ENCODE measurements at regions not wholly inside any gene's neighbourhood (a gene's known extent, or its start where the extent isn't known, plus 50 kb on each side); places are given as distances from the start of the nearest gene placed in this dataset.

DNA sequence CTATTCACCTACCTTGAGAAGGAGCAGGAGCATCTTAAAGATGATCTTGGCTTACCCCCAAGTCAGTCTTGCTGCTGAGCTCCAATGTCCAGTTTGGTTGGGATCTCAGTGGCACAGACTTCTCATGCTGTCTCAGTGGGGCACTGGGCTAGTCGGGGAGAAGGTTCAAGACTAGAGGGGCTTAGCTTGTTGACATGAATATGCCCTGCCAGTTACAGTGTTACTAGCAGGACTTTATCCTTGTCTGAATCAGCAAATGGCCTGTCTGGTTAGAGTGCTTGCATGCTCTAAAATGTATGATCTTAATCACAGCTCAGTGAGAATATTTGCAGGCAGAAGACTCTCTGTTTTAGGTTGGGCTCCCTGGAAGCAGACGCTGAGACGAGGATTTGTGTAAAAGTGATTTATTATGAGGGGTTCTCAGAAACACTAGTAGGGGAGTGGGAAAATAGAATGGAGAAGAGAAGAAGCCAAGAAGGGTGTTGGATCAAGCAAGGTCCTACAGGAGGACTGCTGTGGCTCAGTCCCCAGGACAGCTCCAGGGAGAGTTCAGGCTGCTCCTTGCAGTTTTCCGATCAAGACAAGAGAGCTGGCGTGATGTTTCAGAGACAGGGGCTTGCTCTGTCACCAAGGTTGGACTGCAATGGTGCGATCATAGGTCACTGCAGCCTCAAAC, 150.4 kb upstream of the HS3ST2 start:
- TF ChIP-seq, protein P1, sequence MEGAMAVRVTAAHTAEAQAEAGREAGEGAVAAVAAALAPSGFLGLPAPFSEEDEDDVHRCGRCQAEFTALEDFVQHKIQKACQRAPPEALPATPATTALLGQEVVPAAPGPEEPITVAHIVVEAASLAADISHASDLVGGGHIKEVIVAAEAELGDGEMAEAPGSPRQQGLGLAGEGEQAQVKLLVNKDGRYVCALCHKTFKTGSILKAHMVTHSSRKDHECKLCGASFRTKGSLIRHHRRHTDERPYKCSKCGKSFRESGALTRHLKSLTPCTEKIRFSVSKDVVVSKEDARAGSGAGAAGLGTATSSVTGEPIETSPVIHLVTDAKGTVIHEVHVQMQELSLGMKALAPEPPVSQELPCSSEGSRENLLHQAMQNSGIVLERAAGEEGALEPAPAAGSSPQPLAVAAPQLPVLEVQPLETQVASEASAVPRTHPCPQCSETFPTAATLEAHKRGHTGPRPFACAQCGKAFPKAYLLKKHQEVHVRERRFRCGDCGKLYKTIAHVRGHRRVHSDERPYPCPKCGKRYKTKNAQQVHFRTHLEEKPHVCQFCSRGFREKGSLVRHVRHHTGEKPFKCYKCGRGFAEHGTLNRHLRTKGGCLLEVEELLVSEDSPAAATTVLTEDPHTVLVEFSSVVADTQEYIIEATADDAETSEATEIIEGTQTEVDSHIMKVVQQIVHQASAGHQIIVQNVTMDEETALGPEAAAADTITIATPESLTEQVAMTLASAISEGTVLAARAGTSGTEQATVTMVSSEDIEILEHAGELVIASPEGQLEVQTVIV (CRISPR knock-in tag; IDR thresholded peaks at IDR 0.05; ENCODE audit: borderline replicate concordance): no peak
- TF ChIP-seq HDAC1 (IDR thresholded peaks at IDR 0.05): no peak
- TF ChIP-seq YBX1 (IDR thresholded peaks at IDR 0.05): no peak
- TF ChIP-seq MAFF (IDR thresholded peaks at IDR 0.05; ENCODE audit: low read length): no peak
- TF ChIP-seq, protein P2, sequence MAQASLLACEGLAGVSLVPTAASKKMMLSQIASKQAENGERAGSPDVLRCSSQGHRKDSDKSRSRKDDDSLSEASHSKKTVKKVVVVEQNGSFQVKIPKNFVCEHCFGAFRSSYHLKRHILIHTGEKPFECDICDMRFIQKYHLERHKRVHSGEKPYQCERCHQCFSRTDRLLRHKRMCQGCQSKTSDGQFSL (CRISPR knock-in tag; IDR thresholded peaks at IDR 0.05): no peak
- TF ChIP-seq, protein P2 (tag; IDR thresholded peaks at IDR 0.05): no peak
- no peak for TF ChIP-seq MED1 (CRISPR knock-in tag; IDR thresholded peaks at IDR 0.05; ENCODE audit: borderline replicate concordance)
- TF ChIP-seq ETV6 (IDR thresholded peaks at IDR 0.05; ENCODE audit: borderline replicate concordance in 1 of 2, low read depth in 2 of 2, low read length in 1 of 2): no peak
- TF ChIP-seq ETV6 (CRISPR knock-in tag; IDR thresholded peaks at IDR 0.05; ENCODE audit: borderline replicate concordance): no peak
- no peak for TF ChIP-seq BACH1 (tag; IDR thresholded peaks at IDR 0.05)
- no peak for TF ChIP-seq TRIM28 (IDR thresholded peaks at IDR 0.05)
- TF ChIP-seq ZBTB1 (CRISPR knock-in tag; IDR thresholded peaks at IDR 0.05; ENCODE audit: borderline replicate concordance, low read depth): no peak

All from K562 (cell line).